Motor neuron (in vitro differentiated cells): ENCODE measurements at regions not wholly inside any gene's neighbourhood (a gene's known extent, or its start where the extent isn't known, plus 50 kb on each side); places are given as distances from the start of the nearest gene placed in this dataset.
A peak's percentile ranks its signal among the peaks of the same experiment; 100 is the strongest.
"Not testable (repeated sequence)": the region's sequence is repeated elsewhere in the genome, so short reads cannot be mapped to it uniquely, and the experiment has no call there.

Experiments
- ATAC-seq, 8 experiments: fragments of 200-7000 bp; cut with Tn5 transposase; replicated peaks in 6 of 8; 2 replicates each; pipeline ENCODE4 v1.8.0; 2021; ENCODE audit warnings: mild to moderate bottlenecking in 8 of 8, moderate library complexity in 8 of 8
- H3K27ac ChIP-seq, 2 donors: fragments of 250-450 bp; sonication (Bioruptor Pico); 2 replicates each; pipeline ENCODE4 v1.9.0; 2021; ENCODE audit warnings: antibody characterized with exemption in 2 of 2, mild to moderate bottlenecking in 2 of 2, moderate library complexity in 1 of 2
- H3K4me1 ChIP-seq, 2 donors: fragments of 250-450 bp; sonication (Bioruptor Pico); replicated peaks in 1 of 2; 2 replicates each; pipeline ENCODE4 v1.6.1; 2021; ENCODE audit warnings: antibody characterized with exemption in 2 of 2, mild to moderate bottlenecking in 2 of 2, moderate library complexity in 1 of 2
- H3K4me3 ChIP-seq, 5 donors: fragments of 250-450 bp; sonication (Bioruptor Pico); 2 replicates each; pipeline ENCODE4 v1.9.0; 2021; ENCODE audit warnings: antibody characterized with exemption in 5 of 5, mild to moderate bottlenecking in 5 of 5, moderate library complexity in 4 of 5
- WGBS, 10 experiments: fragments of 450-650 bp; shearing (Covaris generic); methylation state at CpG; one replicate each; pipeline ENCODE4 v1.0.0; 2022; 5-methylcytosine and 5-hydroxymethylcytosine counted together
- in situ Hi-C, 9 experiments: fragments of 400-800 bp; cut with MboI; loops; one replicate each; pipeline ENCODE4 v1.15.0; 2021; ENCODE audit warnings: low sequenced_read_pairs in 9 of 9, low pct_unique_long_range_greater_than_20kb in 2 of 9; ENCODE audit not compliant: unreplicated experiment in 9 of 9

DNA sequence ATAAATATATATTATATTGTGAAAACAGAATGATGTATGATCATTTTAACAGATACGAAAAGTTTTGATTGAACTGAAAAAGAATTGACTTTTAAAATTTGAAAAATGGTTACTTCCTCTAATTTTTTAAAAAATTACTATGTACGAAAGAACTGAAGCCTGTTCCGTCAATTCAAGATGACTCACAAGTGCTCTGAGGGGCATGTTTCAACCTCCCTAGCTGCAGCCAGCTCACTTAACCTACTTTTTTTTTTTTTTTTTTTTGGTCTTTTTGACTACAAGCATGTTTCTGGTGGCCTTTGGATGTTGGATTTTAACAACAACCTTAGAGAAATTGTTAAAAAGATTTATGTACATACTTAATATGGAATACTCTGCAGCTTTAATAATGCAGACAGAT lies 1139.3 kb downstream of the DIAPH3 start:
- in situ Hi-C loops = no loop called here
- Histone ChIP-seq H3K4me3 (no peak overlapping the region), H3K4me1 (no peaks in the 10 kb centered on the region), H3K27ac (no peak overlapping the region)
- no peak for ATAC-seq
- WGBS, 10 experiments = 29 to 98% (median 86%) methylated on average over 1 to 3 of the region's 3 CpGs; no CpG with 5 or more reads in 1 of the 10 experiments

DNA sequence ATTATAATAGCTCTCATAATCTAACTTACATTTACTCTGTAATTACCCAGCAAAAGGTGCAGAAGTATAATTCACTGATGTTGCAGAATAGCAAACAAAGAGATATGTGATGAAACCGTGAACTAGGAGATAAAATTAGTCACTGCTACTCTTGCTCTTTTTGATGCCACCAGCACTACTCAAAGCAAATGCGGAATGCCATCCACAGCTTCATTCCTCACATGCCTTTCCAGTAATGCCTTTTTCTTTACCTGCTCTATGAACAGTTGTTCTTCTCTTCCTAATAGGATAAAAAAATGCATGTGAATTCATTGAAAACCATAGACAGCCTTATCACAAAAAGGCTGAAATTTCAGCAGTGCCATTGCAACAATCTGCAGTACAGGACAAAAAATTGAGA lies 1129.5 kb downstream of the DIAPH3 start:
- WGBS, 10 experiments = 0 to 100% (median 67%) methylated on average over 1 to 2 of the region's 2 CpGs; no CpG with 5 or more reads in 1 of the 10 experiments
- in situ Hi-C loops = no loop called here
- no peak overlapping the region for H3K4me3 ChIP-seq
- H3K4me1 ChIP-seq = no peaks in the 10 kb centered on the region
- no peak for ATAC-seq
- H3K27ac ChIP-seq = no peak overlapping the region

DNA sequence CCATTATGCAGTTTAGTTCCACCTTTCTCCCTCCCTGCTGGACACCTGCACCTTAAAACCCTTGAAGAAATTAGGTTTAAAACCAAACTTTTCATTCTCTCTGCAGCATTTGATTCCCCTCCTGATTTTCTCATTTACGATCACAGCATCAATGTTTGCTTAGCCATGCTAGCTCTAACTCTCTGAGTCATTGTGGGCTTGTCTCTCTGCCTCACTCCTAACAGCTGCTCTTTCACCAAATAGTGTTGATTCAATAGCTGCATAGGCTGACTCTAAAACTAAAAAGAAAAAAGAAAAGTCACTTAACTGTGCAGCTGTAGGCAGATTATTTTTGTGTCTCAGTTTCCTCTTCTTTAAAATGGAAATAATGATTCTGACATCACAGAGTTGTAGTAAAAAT lies 1124.9 kb downstream of the DIAPH3 start:
- Histone ChIP-seq H3K4me3 (no peak overlapping the region), H3K4me1 (no peaks in the 10 kb centered on the region), H3K27ac (no peak overlapping the region)
- WGBS, 10 experiments = 0 to 92% (median 83%) methylated on average over 1 of the region's 1 CpG; no CpG with 5 or more reads in 5 of the 10 experiments
- in situ Hi-C loops = no loop called here
- ATAC-seq = peak in 3 of 8 experiments; percentile 42 to 84 (median 64)

DNA sequence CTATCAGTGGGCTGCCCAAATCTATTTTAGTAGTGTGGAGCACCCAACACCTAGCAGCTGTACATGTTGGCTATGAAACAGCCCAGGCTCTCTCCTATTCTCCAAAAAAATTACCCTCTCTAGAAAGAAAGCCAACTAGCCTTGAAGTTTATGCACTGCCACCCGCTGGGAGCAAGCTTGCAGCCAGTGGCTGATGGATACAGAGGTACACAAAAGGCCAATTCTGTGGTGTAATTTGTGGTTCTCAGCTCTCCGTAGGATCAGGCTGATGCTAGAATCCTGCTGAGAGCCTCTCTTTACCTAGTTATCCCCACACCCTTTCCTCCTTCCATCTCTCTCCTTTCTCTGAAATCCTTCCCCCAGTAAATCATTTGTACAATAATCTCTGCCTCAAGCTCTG lies 1120.7 kb downstream of the DIAPH3 start:
- in situ Hi-C loops = no loop called here
- no peak for ATAC-seq
- 0 to 60% (median 33%) methylated on average over 1 of the region's 2 CpGs; no CpG with 5 or more reads in 5 of the 10 experiments for WGBS, 10 experiments
- H3K27ac ChIP-seq = no peak overlapping the region
- no peak overlapping the region for H3K4me3 ChIP-seq
- H3K4me1 ChIP-seq = no peaks in the 10 kb centered on the region

DNA sequence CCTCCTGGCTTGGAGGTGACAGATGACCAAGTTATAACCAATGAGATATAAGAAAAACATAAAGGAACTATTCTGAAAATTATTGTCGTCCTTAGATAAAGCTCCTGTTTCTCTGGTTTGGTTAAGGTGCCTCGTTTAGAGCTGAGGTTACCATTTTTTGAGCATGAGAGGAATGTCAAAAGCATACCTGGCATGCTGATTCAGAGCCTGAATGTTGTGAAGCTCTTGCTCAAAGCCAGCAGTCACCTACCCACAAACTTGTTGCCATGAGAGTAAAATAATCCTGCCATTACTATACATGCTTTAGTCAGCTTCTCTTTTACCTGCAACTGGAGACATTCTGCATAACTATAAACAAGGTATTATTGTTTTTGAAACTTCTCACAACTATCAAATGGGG lies 1116.2 kb downstream of the DIAPH3 start:
- no peak for ATAC-seq
- WGBS, 10 experiments = 0 to 100% (median 83%) methylated on average over 1 to 2 of the region's 2 CpGs; no CpG with 5 or more reads in 1 of the 10 experiments
- in situ Hi-C loops = no loop called here

DNA sequence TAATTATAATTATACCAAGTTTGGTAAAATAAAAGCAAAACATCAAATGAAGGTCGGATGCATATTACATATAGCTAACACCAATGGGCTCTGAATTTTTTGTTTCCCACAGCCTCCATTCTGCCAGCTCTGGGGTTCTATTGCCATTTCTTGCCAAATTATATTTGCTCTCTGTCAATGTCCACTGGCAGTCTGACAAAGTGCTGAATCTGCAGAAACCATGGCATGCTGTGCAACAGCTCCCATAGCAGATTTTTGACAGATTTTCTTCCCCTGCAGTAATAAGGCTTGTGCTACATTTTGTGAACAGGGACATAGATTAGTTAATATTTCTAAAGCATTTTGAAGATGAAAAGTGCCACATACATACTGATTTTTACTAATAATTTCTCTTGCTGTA lies 1102.1 kb downstream of the DIAPH3 start:
- no peak overlapping the region for H3K27ac ChIP-seq

More for the DNA sequence above, 1116.2 kb downstream of the DIAPH3 start:
- Histone ChIP-seq H3K27ac (no peak overlapping the region), H3K4me3 (no peak overlapping the region), H3K4me1 (no peaks in the 10 kb centered on the region)

DNA sequence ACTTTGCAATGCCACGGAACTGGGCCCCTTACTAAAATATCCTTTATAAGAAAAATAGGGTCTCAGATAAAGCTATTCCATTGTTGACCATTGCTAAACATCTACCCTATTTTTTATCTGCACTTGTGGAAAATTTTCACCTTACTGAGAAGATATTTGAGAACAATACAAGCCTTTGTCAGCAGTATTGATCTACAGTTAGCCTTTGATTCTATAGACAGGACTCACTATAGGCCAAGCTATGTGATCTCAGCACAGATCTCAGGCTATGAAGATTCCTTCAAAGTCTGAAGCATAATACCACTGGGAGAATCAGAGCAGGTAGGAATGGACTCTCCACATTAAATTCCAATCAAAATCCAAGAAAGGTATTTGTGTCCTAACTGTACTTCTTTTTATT lies 1099.7 kb downstream of the DIAPH3 start:
- no peak for ATAC-seq
- Histone ChIP-seq H3K4me3 (no peak overlapping the region), H3K27ac (no peak overlapping the region), H3K4me1 (no peaks in the 10 kb centered on the region)
- in situ Hi-C loops = no loop called here
- WGBS, 10 experiments = 20 to 92% (median 50%) methylated on average over 1 of the region's 1 CpG; no CpG with 5 or more reads in 5 of the 10 experiments

More for the DNA sequence above, 1102.1 kb downstream of the DIAPH3 start:
- no peaks in the 10 kb centered on the region for H3K4me1 ChIP-seq
- ATAC-seq = no peak
- 0 to 100% (median 80%) methylated on average over 1 of the region's 1 CpG; no CpG with 5 or more reads in 2 of the 10 experiments for WGBS, 10 experiments
- no peak overlapping the region for H3K4me3 ChIP-seq
- in situ Hi-C loops = no loop called here

DNA sequence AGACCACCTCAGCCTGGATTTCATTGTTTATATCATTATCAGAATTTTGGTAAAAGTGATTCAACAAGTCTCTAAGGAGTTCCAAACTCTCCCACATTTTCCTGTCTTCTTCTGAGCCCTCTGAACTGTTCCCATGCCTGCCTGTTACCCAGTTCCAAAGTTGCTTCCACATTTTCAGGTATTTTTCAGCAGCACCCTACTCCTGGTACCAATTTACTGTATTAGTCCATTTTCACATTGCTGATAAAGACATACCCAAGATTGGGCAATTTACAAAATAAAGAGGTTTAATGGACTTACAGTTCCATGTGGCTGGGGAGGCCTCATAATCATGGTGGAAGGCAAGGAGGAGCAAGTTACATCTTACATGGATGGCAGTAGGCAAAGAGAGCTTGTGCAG lies 1087.3 kb downstream of the DIAPH3 start:
- in situ Hi-C loops, H3K27ac ChIP-seq, H3K4me3 ChIP-seq, H3K4me1 ChIP-seq, ATAC-seq: not testable (repeated sequence)

DNA sequence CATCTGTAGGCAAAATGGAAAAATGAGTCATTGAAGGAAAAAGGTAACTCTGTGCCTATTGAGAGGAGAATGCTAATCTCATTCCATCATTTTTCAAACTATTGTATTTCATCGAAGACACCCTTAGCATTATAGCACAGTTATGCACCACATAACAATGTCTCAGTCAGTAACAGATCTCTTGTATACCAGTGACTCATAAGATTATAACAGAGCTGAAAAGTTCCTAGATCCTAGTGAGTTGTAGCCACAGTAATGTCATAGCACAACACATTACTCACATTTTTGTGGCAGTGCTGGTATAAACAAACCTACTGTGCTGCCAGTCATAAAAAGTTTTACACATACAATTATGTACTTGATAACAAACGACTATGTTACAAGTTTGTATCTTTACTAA lies 1077.6 kb downstream of the DIAPH3 start:
- no peak for ATAC-seq
- Histone ChIP-seq H3K27ac (no peak overlapping the region), H3K4me1 (no peaks in the 10 kb centered on the region), H3K4me3 (no peak overlapping the region)
- WGBS, 10 experiments = 14 to 100% (median 56%) methylated on average over 1 to 2 of the region's 2 CpGs
- in situ Hi-C loops = no loop called here

DNA sequence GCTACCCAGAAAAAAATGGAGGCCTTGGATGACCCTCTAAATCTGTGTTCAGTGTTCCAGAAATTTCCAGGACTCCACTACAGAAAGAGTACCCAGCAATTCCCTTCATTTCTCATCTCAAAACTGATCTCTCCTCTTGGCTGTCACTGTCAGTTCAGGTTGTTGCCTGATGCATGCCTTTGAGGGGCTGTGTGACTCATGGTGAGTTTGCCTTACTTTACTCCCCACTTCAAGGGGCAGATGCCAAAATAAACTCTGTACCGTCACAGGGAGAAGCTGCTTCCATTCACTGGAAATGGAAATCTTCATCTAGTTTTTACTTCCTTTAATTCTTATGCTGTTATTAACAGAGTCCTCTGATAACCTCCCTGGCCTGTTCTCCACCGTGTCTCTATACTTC lies 1075.0 kb downstream of the DIAPH3 start:
- ATAC-seq = no peak
- Histone ChIP-seq H3K4me1 (no peaks in the 10 kb centered on the region), H3K27ac (no peak overlapping the region), H3K4me3 (no peak overlapping the region)
- WGBS, 10 experiments = 0 to 96% (median 88%) methylated on average over 1 to 2 of the region's 2 CpGs; no CpG with 5 or more reads in 1 of the 10 experiments
- in situ Hi-C loops = no loop called here

DNA sequence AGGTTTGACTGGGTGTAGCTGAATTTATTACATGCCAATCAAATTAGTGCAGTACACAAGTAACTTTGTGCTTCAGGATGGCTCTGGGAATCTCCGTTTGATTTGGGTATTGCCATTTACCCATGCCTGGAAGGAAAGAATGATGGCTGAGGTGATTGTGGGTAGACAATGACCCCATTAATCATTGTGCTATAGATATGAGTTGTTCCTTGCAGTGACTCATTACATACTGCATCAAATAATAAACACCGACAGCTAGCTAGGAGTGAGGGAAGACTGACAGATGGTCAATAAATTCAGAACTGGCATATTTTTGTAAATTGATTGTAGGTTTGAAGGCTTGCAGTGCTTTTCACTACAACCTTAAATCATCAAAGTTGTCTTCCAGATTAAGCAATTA lies 1069.5 kb downstream of the DIAPH3 start:
- Histone ChIP-seq H3K4me1 (peaks cover 0 to 6% of the 10 kb centered on the region in 2 donors), H3K27ac (no peak overlapping the region), H3K4me3 (no peak overlapping the region)
- in situ Hi-C loops = no loop called here
- peak in 5 of 8 experiments; percentile 26 to 94 (median 68) for ATAC-seq
- WGBS, 10 experiments = 0 to 88% (median 64%) methylated on average over 1 to 2 of the region's 2 CpGs; no CpG with 5 or more reads in 4 of the 10 experiments

DNA sequence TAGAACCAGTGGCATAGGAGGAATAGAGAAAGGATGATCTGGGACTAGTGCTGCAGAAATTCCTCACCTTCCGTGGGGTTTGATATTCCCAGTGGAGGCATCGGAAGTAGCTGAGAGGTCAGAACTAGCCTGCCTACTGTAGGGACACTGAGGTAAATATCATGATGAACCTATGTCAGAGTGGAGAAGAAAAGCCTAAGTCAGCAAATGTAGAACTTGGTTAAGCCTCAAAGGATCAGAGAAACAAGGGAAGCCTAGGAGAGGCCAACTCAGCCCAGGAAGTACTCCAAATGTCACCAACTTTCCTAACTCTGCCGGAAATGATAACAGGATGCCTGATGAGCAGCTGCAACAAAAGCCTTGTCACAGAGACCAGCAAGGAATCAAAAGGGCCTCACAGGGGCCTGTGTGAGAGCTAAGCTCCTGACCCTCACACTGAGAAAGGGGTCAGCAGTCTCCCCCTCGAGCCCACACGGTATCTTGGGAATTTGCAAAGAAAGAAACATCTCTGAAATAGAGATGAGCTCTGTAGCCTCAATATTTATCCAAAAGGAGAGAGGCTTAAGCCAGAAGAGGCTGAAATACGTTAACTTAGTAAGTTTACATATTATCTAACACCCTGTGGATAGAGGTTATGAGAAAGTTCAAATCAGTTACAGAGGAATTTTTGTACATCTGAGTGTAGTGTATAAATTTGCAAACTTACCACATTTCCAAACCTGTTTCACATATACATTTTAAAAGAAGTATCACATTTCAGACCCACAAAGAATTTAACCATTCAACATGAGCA lies 1064.3 kb downstream of the DIAPH3 start:
- in situ Hi-C loops = no loop called here
- WGBS, 10 experiments = 0 to 93% (median 55%) methylated on average over 1 to 5 of the region's 6 CpGs
- ATAC-seq = peak in 1 of 8 experiments; percentile 86
- Histone ChIP-seq H3K4me1 (no peaks in the 10 kb centered on the region), H3K4me3 (no peak overlapping the region), H3K27ac (no peak overlapping the region)

DNA sequence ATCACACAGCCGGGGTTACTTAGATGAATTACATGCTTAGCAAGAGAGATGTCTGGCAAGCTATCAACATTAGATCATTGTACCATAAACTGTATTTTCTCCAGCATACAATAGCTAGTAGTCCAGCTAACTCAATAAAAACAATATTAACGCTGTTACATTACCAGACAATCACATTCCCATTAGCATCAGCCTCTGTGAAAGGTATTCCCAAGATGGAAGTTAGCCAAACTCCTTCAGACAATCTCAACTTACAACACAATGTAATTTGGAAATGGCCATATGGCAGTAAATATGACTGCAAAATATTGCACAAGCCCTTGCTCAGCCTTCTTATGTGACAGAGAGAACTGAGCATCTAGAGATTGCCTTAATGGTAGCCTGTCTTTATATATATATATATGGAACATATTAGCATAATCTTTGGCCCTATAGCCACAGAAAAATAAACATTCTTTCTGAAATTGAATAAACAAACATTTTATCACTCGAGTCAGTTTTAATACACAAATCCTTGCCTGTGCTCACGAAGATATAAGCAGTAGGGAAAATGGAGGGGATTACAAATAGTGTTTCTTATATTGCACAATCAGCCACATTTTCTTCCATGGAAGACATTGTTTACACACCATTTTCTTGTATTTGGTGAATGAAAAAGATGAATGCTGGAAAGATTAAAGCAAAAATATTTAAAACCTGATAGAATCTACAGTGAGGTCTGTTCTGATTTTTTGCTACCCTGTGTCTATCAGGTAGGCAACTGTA lies 1060.5 kb downstream of the DIAPH3 start:
- no peaks in the 10 kb centered on the region for H3K4me1 ChIP-seq
- H3K27ac ChIP-seq = no peak overlapping the region
- peak in 1 of 8 experiments; percentile 39 for ATAC-seq
- H3K4me3 ChIP-seq = no peak overlapping the region
- in situ Hi-C loops = no loop called here
- 4 to 93% (median 86%) methylated on average over 2 to 4 of the region's 4 CpGs for WGBS, 10 experiments
